ENCODE measurements at regions not wholly inside any gene's neighbourhood (a gene's known extent, or its start where the extent isn't known, plus 50 kb on each side); places are given as distances from the start of the nearest gene placed in this dataset.

DNA sequence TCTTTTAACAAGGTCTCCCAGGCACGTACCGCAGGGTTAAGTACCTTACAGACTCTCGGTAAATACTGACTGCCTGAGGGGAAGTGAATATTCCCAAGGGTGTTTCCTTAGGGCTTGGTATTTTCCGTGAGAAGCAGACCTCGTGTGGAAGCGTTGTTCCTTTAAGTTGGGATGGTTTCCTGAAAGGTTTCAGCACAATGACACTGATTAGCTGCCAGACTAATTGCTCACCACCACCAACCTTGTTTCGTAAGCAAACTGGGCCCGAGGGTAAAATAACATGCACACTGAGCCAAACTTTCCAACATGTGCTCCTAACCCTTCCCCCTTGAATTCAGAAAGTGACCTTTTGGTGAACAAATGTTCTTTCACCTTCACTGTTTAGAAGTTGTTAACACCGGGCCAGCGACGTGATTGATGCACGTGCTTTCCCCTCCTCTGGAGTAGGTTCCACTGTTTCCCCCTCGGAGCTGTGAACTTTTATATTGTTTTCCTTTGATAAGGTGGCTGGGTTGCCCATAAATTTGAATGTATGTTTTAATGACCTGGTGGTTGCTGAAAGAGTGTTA, 128.1 kb upstream of the RPS23 start:
- Histone ChIP-seq H3K27ac (peak overlapping the region in 1 of 2 donors; percentile 46), H3K4me3 (no peak overlapping the region), H3K36me3 (no peaks in the 10 kb centered on the region), H3K27me3 (no peaks in the 10 kb centered on the region), H3K9me3 (peaks cover 15 to 21% of the 10 kb centered on the region in 2 donors), H3K4me1 (no peaks in the 10 kb centered on the region)
- intact Hi-C loops (cut with DNase I; ENCODE audit: low total_unique reads): no loop called here
- TF ChIP-seq POLR2A (IDR thresholded peaks at IDR 0.05): no peak
- TF ChIP-seq POLR2AphosphoS5 (IDR thresholded peaks at IDR 0.05): peak in 2 of 3 donors; percentile 26 to 60
- TF ChIP-seq, protein P1, sequence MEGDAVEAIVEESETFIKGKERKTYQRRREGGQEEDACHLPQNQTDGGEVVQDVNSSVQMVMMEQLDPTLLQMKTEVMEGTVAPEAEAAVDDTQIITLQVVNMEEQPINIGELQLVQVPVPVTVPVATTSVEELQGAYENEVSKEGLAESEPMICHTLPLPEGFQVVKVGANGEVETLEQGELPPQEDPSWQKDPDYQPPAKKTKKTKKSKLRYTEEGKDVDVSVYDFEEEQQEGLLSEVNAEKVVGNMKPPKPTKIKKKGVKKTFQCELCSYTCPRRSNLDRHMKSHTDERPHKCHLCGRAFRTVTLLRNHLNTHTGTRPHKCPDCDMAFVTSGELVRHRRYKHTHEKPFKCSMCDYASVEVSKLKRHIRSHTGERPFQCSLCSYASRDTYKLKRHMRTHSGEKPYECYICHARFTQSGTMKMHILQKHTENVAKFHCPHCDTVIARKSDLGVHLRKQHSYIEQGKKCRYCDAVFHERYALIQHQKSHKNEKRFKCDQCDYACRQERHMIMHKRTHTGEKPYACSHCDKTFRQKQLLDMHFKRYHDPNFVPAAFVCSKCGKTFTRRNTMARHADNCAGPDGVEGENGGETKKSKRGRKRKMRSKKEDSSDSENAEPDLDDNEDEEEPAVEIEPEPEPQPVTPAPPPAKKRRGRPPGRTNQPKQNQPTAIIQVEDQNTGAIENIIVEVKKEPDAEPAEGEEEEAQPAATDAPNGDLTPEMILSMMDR (IDR thresholded peaks at IDR 0.05): no peak
- no peak for DNase-seq (ENCODE audit: low spot score in 2 of 2)

DNA sequence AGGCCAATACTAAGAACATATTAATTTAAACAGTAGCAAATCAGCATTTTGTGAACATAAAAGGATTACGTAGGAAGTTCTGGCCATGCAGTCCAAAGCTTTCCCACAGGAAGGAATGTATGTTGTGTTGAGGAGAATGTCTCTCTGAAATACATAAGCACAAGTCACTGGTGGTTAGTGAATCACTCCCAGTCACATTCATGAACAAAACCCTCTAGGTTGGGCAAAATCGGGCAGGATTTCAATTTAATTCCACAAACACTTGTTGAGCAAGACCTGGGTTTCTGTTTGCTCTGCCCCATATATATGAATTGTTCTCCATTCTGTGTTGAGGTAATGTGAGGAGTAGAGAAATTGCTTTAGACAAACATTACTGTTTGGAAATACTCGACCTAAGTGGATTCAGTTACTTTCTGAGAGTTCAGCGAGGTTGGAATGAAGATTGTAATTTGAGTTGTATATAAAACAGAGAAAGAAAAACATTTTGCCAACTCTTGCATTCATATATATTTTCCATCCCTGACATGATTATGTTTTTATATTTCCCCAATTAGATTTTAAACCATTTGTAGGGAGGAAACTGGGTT, 127.6 kb upstream of the RPS23 start:
- Histone ChIP-seq H3K9me3 (peaks cover 15 to 21% of the 10 kb centered on the region in 2 donors), H3K4me1 (no peaks in the 10 kb centered on the region), H3K36me3 (no peaks in the 10 kb centered on the region), H3K4me3 (no peak overlapping the region), H3K27ac (peak overlapping the region in 1 of 2 donors; percentile 67), H3K27me3 (no peaks in the 10 kb centered on the region)
- TF ChIP-seq, protein P1 (IDR thresholded peaks at IDR 0.05): no peak
- TF ChIP-seq POLR2A (IDR thresholded peaks at IDR 0.05): no peak
- no peak for TF ChIP-seq POLR2AphosphoS5 (IDR thresholded peaks at IDR 0.05)
- intact Hi-C loops (cut with DNase I; ENCODE audit: low total_unique reads): no loop called here
- DNase-seq (ENCODE audit: low spot score in 2 of 2): no peak

DNA sequence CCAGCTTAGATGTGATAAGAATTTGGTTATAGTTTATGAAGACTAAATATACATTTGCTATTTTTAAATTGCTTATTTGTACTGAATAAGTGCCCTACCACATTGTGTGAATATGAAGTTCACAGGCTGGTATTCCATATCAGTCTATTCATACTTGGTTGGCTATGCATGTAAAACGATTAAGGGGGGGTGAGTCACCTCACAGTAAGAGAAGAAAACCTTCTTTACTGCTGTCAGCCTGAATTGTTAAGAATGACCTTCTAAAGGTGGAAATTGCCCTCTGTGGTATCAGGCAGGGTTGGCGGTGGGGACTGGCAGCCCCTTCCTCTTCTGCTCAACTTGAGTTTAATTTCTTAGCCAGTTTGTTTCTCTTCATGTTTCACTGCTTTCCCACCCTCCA, 127.0 kb upstream of the RPS23 start:
- H3K27ac ChIP-seq: peak overlapping the region in 1 of 2 donors; percentile 67
- intact Hi-C loops (cut with DNase I; ENCODE audit: low total_unique reads): no loop called here

DNA sequence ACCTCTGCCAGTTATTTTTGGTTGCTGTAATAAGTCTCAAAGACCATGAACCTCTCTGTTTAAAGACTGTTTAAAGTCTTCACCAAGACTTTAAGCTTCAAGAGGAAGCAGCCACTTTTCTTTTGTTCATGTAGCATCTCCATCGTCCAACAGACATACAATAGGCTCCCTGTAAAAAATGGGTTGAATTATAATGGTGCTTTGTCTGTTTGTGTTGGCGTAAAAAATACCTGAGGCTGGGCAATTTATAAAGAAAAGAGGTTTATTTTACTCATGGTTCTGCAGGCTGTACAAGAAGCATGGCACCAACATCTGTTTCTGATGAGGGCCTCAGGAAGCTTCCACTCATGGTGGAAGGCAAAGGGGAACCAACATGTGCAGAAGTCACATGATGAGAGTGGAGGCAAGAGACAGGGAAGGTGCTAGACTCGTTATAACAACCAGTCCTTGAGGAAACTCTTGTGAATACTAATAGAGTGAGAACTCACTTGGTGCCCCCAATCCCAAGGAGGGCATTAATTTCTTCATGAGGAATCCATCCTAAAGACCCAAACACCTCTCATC, 126.3 kb upstream of the RPS23 start:
- Histone ChIP-seq H3K4me1 (no peaks in the 10 kb centered on the region), H3K27ac (no peak overlapping the region), H3K36me3 (no peaks in the 10 kb centered on the region), H3K4me3 (no peak overlapping the region), H3K9me3 (peaks cover 15 to 21% of the 10 kb centered on the region in 2 donors), H3K27me3 (no peaks in the 10 kb centered on the region)
- no peak for DNase-seq (ENCODE audit: low spot score in 2 of 2)
- intact Hi-C loops (cut with DNase I; ENCODE audit: low total_unique reads): no loop called here
- no peak for TF ChIP-seq POLR2AphosphoS5 (IDR thresholded peaks at IDR 0.05)
- TF ChIP-seq, protein P1 (IDR thresholded peaks at IDR 0.05): no peak
- no peak for TF ChIP-seq POLR2A (IDR thresholded peaks at IDR 0.05)

More for the DNA sequence above, 127.0 kb upstream of the RPS23 start:
- peaks cover 15 to 21% of the 10 kb centered on the region in 2 donors for H3K9me3 ChIP-seq
- H3K27me3 ChIP-seq: no peaks in the 10 kb centered on the region
- no peaks in the 10 kb centered on the region for H3K36me3 ChIP-seq
- no peak overlapping the region for H3K4me3 ChIP-seq
- no peak for DNase-seq (ENCODE audit: low spot score in 2 of 2)
- no peaks in the 10 kb centered on the region for H3K4me1 ChIP-seq
- TF ChIP-seq POLR2AphosphoS5 (IDR thresholded peaks at IDR 0.05): no peak
- no peak for TF ChIP-seq POLR2A (IDR thresholded peaks at IDR 0.05)
- TF ChIP-seq, protein P1 (IDR thresholded peaks at IDR 0.05): no peak

DNA sequence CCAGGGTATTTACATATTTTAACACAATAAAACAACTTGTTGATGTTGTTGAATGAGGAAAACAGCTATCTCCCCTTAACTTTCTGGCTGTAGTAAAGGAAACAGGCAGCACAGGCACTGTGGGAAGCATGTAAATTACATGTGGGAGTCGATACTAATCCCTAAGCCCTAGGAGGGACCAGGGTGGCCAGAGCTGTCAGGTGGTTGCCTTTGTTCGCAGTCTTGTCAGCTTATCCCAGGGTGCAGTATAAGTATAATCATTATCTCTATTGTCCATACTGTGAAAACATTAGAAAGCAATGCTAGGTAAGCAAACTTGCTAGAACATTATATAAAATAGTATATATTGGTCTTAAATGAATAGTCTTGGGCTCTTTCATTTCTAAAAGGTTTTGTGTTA, 125.6 kb upstream of the RPS23 start:
- TF ChIP-seq POLR2A (IDR thresholded peaks at IDR 0.05) (no peak), POLR2AphosphoS5 (IDR thresholded peaks at IDR 0.05) (no peak)
- TF ChIP-seq, protein P1 (IDR thresholded peaks at IDR 0.05): no peak
- DNase-seq (ENCODE audit: low spot score in 2 of 2): no peak
- no peak overlapping the region for H3K4me3 ChIP-seq
- no peaks in the 10 kb centered on the region for H3K27me3 ChIP-seq
- no peaks in the 10 kb centered on the region for H3K4me1 ChIP-seq
- H3K9me3 ChIP-seq: peaks cover 15 to 21% of the 10 kb centered on the region in 2 donors
- intact Hi-C loops (cut with DNase I; ENCODE audit: low total_unique reads): loop anchor here (2.0 kb wide), 1 partner anchor 53 kb away; no protein-coding TSS in a partner anchor
- H3K36me3 ChIP-seq: no peaks in the 10 kb centered on the region
- no peak overlapping the region for H3K27ac ChIP-seq
